ENCODE measurements at regions not wholly inside any gene's neighbourhood (a gene's known extent, or its start where the extent isn't known, plus 50 kb on each side); places are given as distances from the start of the nearest gene placed in this dataset.

- ChIA-PET CTCF (interaction anchor here (0.6 to 2.0 kb wide), 3 partner anchors 243 to 767 kb away, joined by 3 to 4 read pairs (median 3); no protein-coding TSS in a partner anchor), POLR2A (no interaction called here)
- Histone ChIP-seq H3K27me3 (ENCODE audit: control insufficient read depth, insufficient read depth, low read length) (no peaks in the 10 kb centered on the region), H3K4me3 (ENCODE audit: low read depth, low read length) (no peak overlapping the region), H3K36me3 (ENCODE audit: control insufficient read depth, insufficient read depth, low read length) (no peaks in the 10 kb centered on the region)
- DNase-seq (ENCODE audit: low read depth), result no peak
- no peak for TF ChIP-seq CTCF (IDR thresholded peaks at IDR 0.05; ENCODE audit: insufficient read depth, low read depth, low read length)
Measured at GRCh38 chr7:106419455-106420182, 134.8 kb upstream of the NAMPT start.

- no peak for DNase-seq (ENCODE audit: low read depth)
- POLR2A ChIA-PET, result no interaction called here
- Histone ChIP-seq H3K36me3 (ENCODE audit: control insufficient read depth, insufficient read depth, low read length) (no peaks in the 10 kb centered on the region), H3K4me3 (ENCODE audit: low read depth, low read length) (no peak overlapping the region), H3K27me3 (ENCODE audit: control insufficient read depth, insufficient read depth, low read length) (no peaks in the 10 kb centered on the region)
- CTCF ChIA-PET, result no interaction called here
- no peak for TF ChIP-seq CTCF (IDR thresholded peaks at IDR 0.05; ENCODE audit: insufficient read depth, low read depth, low read length)
Measured at GRCh38 chr7:106418526-106418925, 133.7 kb upstream of the NAMPT start.

- no peak for TF ChIP-seq CTCF (IDR thresholded peaks at IDR 0.05; ENCODE audit: insufficient read depth, low read depth, low read length)
- Histone ChIP-seq H3K4me3 (ENCODE audit: low read depth, low read length) (no peak overlapping the region), H3K36me3 (ENCODE audit: control insufficient read depth, insufficient read depth, low read length) (no peaks in the 10 kb centered on the region), H3K27me3 (ENCODE audit: control insufficient read depth, insufficient read depth, low read length) (no peaks in the 10 kb centered on the region)
- no peak for DNase-seq (ENCODE audit: low read depth)
- CTCF ChIA-PET, result no interaction called here
- POLR2A ChIA-PET, result no interaction called here
Measured at GRCh38 chr7:106418094-106418493, 133.3 kb upstream of the NAMPT start.

GRCh38 chr7:106417273-106417902, 132.6 kb upstream of the NAMPT start:
- DNase-seq (ENCODE audit: low read depth), result no peak
- POLR2A ChIA-PET, result no interaction called here

More at GRCh38 chr7:106417273-106417902, 132.6 kb upstream of the NAMPT start:
- Histone ChIP-seq H3K36me3 (ENCODE audit: control insufficient read depth, insufficient read depth, low read length) (no peaks in the 10 kb centered on the region), H3K4me3 (ENCODE audit: low read depth, low read length) (no peak overlapping the region), H3K27me3 (ENCODE audit: control insufficient read depth, insufficient read depth, low read length) (no peaks in the 10 kb centered on the region)
- CTCF ChIA-PET, result no interaction called here
- TF ChIP-seq CTCF (IDR thresholded peaks at IDR 0.05; ENCODE audit: insufficient read depth, low read depth, low read length), result no peak
